AG04450 (cell line): ENCODE measurements at regions not wholly inside any gene's neighbourhood (a gene's known extent, or its start where the extent isn't known, plus 50 kb on each side); places are given as distances from the start of the nearest gene placed in this dataset.
A peak's percentile ranks its signal among the peaks of the same experiment; 100 is the strongest.

Experiments used
- CTCF ChIA-PET: fragments of 300-600, 350-600 bp; formaldehyde crosslinking; extraction: SDS; loops from one replicate; lab custom pipeline; 2022; ENCODE audit warnings: antibody characterized with exemption, inconsistent platforms; lab: Charles Lee
- POLR2A ChIA-PET: fragments of 350-600 bp; formaldehyde crosslinking; extraction: SDS; loops from one replicate; lab custom pipeline; 2021; ENCODE audit warnings: antibody characterized with exemption, inconsistent platforms; lab: Yijun Ruan, JAX
- DNase-seq: peaks from one replicate; pipeline ENCODE4 v3.0.0-alpha.2; 2011; ENCODE audit warnings: low read depth, low spot score
- H3K27ac ChIP-seq: one replicate; pipeline ENCODE4 v1.5.1; 2012; ENCODE audit warnings: low read depth, low read length, control low read depth
- H3K27me3 ChIP-seq: one replicate; pipeline ENCODE4 v1.6.0; 2012; ENCODE audit warnings: low read length; ENCODE audit not compliant: control insufficient read depth, insufficient read depth
- H3K4me3 ChIP-seq: 2 replicates; pipeline ENCODE4 v1.5.1; 2011; ENCODE audit warnings: mild to moderate bottlenecking, low read depth, low read length, control low read depth
- H3K9me3 ChIP-seq: 2 replicates; pipeline ENCODE4 v1.5.1; 2012; ENCODE audit warnings: low read length; ENCODE audit not compliant: control insufficient read depth, insufficient read depth
- TF ChIP-seq, protein P1 (sequence below): IDR thresholded peaks from 2 replicates; pipeline ENCODE4 v1.5.1; 2011; ENCODE audit warnings: low read depth, low read length, control low read depth, inconsistent platforms

DNA sequence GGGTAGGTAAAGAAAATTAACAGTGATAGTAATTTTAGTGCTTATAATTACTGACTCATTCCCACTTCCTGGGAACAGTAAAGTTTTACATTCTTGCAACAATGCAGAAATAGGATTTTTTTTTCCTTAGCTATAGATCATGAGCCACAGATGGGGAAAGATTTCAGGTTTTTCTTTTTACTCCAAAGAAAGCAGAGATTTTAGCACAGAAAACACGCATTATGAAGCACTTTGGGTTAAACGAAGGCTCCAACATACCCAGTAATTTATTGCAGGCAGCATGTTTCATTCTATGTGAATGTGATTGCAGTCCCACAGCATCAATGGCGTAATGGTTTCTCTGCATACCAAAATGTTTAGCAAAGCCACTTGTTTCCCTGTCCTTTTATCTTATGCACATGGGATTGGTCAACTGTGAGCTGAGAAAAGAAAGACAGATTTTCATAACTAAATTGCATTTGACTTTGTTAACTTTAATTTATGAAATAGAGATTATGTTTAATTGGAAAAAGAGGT lies 124.6 kb upstream of the E2F7 start:
- no peaks in the 10 kb centered on the region for H3K9me3 ChIP-seq
- TF ChIP-seq, protein P1, sequence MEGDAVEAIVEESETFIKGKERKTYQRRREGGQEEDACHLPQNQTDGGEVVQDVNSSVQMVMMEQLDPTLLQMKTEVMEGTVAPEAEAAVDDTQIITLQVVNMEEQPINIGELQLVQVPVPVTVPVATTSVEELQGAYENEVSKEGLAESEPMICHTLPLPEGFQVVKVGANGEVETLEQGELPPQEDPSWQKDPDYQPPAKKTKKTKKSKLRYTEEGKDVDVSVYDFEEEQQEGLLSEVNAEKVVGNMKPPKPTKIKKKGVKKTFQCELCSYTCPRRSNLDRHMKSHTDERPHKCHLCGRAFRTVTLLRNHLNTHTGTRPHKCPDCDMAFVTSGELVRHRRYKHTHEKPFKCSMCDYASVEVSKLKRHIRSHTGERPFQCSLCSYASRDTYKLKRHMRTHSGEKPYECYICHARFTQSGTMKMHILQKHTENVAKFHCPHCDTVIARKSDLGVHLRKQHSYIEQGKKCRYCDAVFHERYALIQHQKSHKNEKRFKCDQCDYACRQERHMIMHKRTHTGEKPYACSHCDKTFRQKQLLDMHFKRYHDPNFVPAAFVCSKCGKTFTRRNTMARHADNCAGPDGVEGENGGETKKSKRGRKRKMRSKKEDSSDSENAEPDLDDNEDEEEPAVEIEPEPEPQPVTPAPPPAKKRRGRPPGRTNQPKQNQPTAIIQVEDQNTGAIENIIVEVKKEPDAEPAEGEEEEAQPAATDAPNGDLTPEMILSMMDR, result no peak
- ChIA-PET POLR2A (no interaction called here), CTCF (interaction anchor here (1.1 to 3.1 kb wide), 3 partner anchors 135 to 496 kb away, joined by 3 to 11 read pairs (median 4); no protein-coding TSS in a partner anchor)
- no peak overlapping the region for H3K27ac ChIP-seq
- H3K27me3 ChIP-seq, result no peaks in the 10 kb centered on the region
- DNase-seq, result peak; percentile 73
- no peak overlapping the region for H3K4me3 ChIP-seq

DNA sequence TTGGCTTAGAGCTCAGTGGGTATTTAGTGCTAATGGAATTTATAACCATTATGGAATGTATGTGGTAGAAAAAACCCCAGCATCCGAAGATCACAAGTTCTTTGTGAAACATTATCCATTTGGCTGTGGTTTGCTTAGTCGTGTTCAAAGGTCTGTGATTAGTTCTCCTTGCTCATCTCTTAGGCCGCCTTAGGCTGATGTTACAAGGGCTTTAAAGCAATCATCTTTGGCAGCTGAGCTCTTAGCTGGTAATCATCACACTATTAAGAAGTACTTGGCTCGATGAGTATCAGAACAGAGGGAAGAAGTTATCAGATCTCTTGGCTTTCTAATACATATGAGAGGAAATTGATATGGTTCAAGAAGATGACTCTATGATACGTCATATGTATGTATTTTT lies 124.1 kb upstream of the E2F7 start:
- peak; percentile 59 for DNase-seq
- ChIA-PET POLR2A (interaction anchor here (0.6 kb wide), 1 partner anchor 8 kb away, joined by 3 read pairs; no protein-coding TSS in a partner anchor), CTCF (interaction anchor here (1.9 to 3.1 kb wide), 2 partner anchors 139 to 496 kb away, joined by 4 to 11 read pairs; no protein-coding TSS in a partner anchor)
- Histone ChIP-seq H3K9me3 (no peaks in the 10 kb centered on the region), H3K27ac (peak overlapping the region; percentile 73), H3K4me3 (no peak overlapping the region), H3K27me3 (no peaks in the 10 kb centered on the region)
- TF ChIP-seq, protein P1, result no peak

DNA sequence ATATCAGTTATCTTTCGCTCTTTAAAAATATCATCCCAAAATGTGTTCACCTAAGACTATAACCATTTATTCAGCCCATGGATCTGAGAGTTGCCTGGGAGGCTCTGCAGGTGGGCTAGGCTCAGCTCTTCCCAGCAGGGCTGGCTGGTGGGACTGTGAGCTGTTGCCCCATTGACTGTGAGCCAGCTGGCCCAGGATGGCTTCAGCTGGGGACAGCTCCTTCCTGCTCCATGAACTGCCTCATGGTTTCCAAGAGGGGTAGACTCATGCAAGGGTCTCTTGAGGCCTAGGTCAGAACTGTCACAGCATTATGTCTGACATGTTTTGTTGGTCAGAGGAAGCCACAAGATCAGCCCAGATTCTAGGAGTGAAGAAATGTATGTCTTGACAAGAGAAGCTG lies 114.1 kb upstream of the E2F7 start:
- DNase-seq, result no peak
- H3K4me3 ChIP-seq, result no peak overlapping the region
- no peaks in the 10 kb centered on the region for H3K27me3 ChIP-seq
- TF ChIP-seq, protein P1, result no peak
- no peaks in the 10 kb centered on the region for H3K9me3 ChIP-seq
- no peak overlapping the region for H3K27ac ChIP-seq
- ChIA-PET CTCF (no interaction called here), POLR2A (no interaction called here)

DNA sequence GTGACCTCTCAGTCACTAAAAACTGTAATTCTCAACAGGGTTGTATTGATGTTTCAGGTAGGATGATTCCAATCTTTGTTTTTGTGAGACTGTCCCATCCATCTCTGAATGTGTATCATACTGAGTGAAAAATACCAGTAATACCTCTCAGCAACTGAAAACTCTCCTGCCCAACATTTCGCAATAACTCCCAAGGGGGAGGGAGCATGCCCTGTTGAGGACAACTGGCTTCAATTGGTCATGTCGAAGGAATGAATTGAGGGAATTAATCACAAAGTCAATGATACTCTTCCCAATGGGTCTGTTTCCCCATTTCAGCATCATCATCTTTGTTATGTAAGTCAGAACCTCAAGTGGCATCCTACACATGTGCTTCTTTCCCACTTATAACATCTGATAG lies 102.4 kb upstream of the E2F7 start:
- no peak overlapping the region for H3K27ac ChIP-seq
- TF ChIP-seq, protein P1, result no peak
- ChIA-PET CTCF (interaction anchor here (1.4 to 1.5 kb wide), 2 partner anchors 13 to 157 kb away, joined by 4 read pairs; no protein-coding TSS in a partner anchor), POLR2A (no interaction called here)
- no peaks in the 10 kb centered on the region for H3K27me3 ChIP-seq
- H3K9me3 ChIP-seq, result no peaks in the 10 kb centered on the region
- DNase-seq, result no peak
- no peak overlapping the region for H3K4me3 ChIP-seq

DNA sequence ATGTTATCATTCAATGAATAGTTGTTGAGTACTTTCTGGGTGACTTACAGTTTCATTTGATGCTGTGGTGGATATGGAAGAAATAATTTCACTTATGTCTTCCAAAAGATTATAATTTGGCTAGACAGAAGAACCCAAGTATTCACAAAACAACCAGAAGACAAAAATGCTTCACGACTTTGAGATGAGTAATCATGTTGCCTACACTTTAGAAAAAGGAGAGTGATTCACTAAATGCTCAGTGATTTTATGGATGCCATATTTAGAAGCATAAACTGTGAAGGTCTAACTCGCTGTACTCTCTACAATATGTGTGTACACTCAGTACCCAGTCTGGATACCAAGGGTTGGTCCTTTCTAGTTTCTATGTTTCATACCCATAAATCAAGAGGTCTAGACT lies 101.3 kb upstream of the E2F7 start:
- Histone ChIP-seq H3K27me3 (no peaks in the 10 kb centered on the region), H3K27ac (no peak overlapping the region), H3K4me3 (no peak overlapping the region), H3K9me3 (no peaks in the 10 kb centered on the region)
- ChIA-PET POLR2A (no interaction called here), CTCF (interaction anchor here (1.4 kb wide), 1 partner anchor 12 kb away, joined by 4 read pairs; no protein-coding TSS in a partner anchor)
- DNase-seq, result no peak
- TF ChIP-seq, protein P1, result no peak
